Stimulated activated CD4-positive, alpha-beta T cell treated with anti-CD3 and anti-CD28 coated beads, TNF-alpha, amount 100 ng/mL, for 24 hours (primary cell): ENCODE measurements at regions not wholly inside any gene's neighbourhood (a gene's known extent, or its start where the extent isn't known, plus 50 kb on each side); places are given as distances from the start of the nearest gene placed in this dataset.
"Not testable (repeated sequence)": the region's sequence is repeated elsewhere in the genome, so short reads cannot be mapped to it uniquely, and the experiment has no call there.

Experiments used
- DNase-seq, 3 experiments: peaks; one replicate each; pipeline ENCODE4 v3.0.0-alpha.2; 2020; ENCODE audit warnings: low read depth in 3 of 3

- no peak for DNase-seq
Observed at GRCh38 chr18:39238981-39239660, 1673.5 kb upstream of the CELF4 start.

- DNase-seq, result no peak
Observed at GRCh38 chr18:39235118-39235719, 1669.6 kb upstream of the CELF4 start.

- DNase-seq, result no peak
Observed at GRCh38 chr18:39232937-39233336, 1667.3 kb upstream of the CELF4 start.

- DNase-seq, result no peak
Observed at GRCh38 chr18:39232490-39232889, 1666.9 kb upstream of the CELF4 start.

- DNase-seq, result no peak
Observed at GRCh38 chr18:39230086-39230803, 1664.6 kb upstream of the CELF4 start.

GRCh38 chr18:39227769-39228168 is 1662.2 kb upstream of the CELF4 start:
- not testable (repeated sequence) for DNase-seq

GRCh38 chr18:39225373-39225772 is 1659.8 kb upstream of the CELF4 start:
- no peak for DNase-seq

GRCh38 chr18:39223283-39223682 is 1657.7 kb upstream of the CELF4 start:
- DNase-seq, result no peak

- DNase-seq, result no peak
Observed at GRCh38 chr18:39215920-39216319, 1650.3 kb upstream of the CELF4 start.

GRCh38 chr18:39211461-39211860 is 1645.9 kb upstream of the CELF4 start:
- no peak for DNase-seq

- DNase-seq, result no peak
Observed at GRCh38 chr18:39209173-39209572, 1643.6 kb upstream of the CELF4 start.

- no peak for DNase-seq
Observed at GRCh38 chr18:39208729-39209128, 1643.1 kb upstream of the CELF4 start.

- DNase-seq, result no peak
Observed at GRCh38 chr18:39208190-39208589, 1642.6 kb upstream of the CELF4 start.

GRCh38 chr18:39206398-39207103 is 1641.0 kb upstream of the CELF4 start:
- DNase-seq, result not testable (repeated sequence)

- no peak for DNase-seq
Observed at GRCh38 chr18:39205565-39206195, 1640.1 kb upstream of the CELF4 start.

- no peak for DNase-seq
Observed at GRCh38 chr18:39200153-39200552, 1634.6 kb upstream of the CELF4 start.

GRCh38 chr18:39199231-39199855 is 1633.7 kb upstream of the CELF4 start:
- no peak for DNase-seq

- DNase-seq, result no peak
Observed at GRCh38 chr18:39198376-39198775, 1632.8 kb upstream of the CELF4 start.

GRCh38 chr18:39191931-39192330 is 1626.3 kb upstream of the CELF4 start:
- DNase-seq, result no peak

GRCh38 chr18:39191058-39191457 is 1625.5 kb upstream of the CELF4 start:
- DNase-seq, result no peak

GRCh38 chr18:39190508-39190907 is 1624.9 kb upstream of the CELF4 start:
- no peak for DNase-seq
